ENCODE measurements at regions not wholly inside any gene's neighbourhood (a gene's known extent, or its start where the extent isn't known, plus 50 kb on each side); places are given as distances from the start of the nearest gene placed in this dataset.
"Not testable (repeated sequence)": the region's sequence is repeated elsewhere in the genome, so short reads cannot be mapped to it uniquely, and the experiment has no call there.

DNA sequence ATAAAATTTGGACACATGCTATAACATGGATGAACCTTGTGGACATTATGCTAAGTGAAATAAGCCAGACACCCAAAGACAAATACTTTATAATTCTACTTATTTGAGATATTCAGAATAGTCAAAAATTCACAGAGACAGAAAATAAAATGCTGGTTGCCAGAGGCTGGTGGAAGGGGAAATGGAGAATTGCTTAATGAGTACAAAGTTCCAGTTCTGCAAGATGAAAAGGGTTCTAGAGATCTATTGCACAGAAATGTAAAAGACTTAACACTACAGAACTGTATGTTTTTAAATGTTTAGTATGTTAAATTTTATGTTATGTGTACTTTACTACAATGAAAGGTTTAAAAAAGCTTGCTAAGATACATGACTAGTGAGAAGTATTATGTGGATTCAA lies 344.8 kb downstream of the CNTN3 start:
- no peak for DNase-seq

GRCh38 chr3:74268753-74269152 lies 345.7 kb downstream of the CNTN3 start:
- no peak for DNase-seq

GRCh38 chr3:74267588-74268184 lies 346.8 kb downstream of the CNTN3 start:
- peak; percentile 32 for DNase-seq

GRCh38 chr3:74267131-74267530 lies 347.3 kb downstream of the CNTN3 start:
- DNase-seq = no peak

DNA sequence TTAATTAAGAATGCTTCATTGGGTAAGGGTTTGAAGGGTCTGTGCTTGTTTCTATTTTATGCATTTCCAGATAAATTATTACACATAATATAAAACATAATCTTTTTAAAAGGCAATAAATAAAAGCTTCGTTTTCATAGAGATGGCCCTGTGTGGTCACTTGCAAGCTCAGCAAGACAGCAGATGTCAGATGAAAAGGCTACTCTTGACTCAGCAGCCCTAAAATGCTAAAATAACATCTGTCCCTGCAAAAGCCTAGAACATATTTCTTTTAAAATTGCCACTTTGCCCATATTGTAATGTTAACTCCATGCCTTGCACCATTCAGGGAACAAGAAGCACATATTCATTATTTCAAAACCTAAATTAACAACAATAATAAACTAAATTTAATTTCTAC lies 349.4 kb downstream of the CNTN3 start:
- no peak for DNase-seq

DNA sequence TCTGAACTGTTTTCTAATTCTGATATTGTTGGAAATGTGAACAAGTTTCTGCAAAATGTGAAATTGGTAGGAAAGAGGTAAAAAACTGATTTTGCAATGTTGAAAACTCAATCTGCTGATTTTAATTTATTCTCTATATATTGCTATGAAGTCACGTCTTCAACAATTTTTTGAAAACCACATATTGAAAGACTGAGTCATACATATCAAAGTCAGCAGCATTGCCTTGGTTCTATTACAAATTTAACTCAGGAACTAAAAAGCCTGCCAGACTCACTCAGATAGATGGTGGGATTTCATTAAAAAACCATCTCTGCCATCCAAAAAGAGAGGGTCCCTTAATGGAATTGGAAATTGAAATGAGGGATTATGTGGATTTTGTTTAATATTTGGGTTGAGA lies 351.4 kb downstream of the CNTN3 start:
- DNase-seq = no peak

DNA sequence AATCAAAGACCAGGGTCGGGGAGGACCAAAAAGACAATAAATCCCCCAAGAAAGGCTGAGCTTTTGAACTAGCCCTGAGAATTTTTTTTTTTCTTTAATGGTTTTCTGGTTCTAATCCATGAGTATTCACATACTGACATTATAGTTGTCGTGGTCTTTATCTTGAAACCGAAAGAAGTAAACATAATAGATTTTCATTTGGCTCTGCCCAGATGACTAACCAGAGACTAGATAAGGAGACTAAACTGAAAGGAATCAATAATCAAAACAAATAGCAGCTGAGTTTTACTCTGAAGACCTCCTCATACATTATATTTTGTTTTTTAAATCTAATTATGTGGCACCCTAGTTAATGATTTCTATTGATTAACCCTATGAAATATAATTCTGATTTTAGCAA lies 381.4 kb downstream of the CNTN3 start:
- no peak for DNase-seq

- DNase-seq = no peak
These were observed 397.0 kb downstream of the CNTN3 start for GRCh38 chr3:74217467-74217866.

DNA sequence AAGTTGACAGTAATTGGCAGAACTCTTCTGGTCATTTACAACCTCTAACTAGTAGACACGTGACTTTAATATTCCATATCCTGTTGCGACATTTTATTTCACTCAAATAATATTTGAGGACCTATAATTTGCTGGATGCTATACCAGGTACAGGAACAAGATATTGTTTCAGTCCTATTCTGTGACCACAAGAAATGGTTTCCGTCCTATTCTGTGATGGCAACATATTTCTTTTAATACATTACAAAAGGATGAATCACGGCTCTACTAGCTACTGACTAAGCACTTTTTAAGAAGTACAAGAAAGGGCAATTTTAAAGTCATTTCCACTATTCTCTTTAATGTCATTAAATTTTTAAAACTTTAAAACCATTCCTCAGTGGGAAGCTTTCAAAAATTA lies 400.2 kb downstream of the CNTN3 start:
- DNase-seq = no peak

GRCh38 chr3:74210739-74211138 lies 403.7 kb downstream of the CNTN3 start:
- DNase-seq = no peak

DNA sequence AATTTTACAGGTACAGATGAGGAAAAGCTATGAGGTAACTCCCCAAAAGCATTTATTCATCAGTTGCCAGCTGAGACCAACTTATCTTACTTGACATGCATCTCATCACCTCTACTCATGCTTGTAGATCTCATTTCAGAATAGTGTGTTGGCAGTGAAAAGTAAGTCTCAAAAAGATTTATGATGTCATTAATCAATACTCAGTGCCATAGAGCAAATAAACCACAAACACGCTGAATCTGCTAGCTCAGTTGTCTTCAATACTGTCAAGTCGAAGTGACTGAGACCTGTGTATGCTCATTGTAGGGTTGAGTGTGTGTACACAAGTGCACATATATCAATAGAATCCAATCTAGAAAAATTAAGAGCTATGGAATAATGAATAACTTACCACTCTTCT lies 413.5 kb downstream of the CNTN3 start:
- DNase-seq = no peak

GRCh38 chr3:74178664-74179063 lies 435.8 kb downstream of the CNTN3 start:
- DNase-seq = not testable (repeated sequence)

DNA sequence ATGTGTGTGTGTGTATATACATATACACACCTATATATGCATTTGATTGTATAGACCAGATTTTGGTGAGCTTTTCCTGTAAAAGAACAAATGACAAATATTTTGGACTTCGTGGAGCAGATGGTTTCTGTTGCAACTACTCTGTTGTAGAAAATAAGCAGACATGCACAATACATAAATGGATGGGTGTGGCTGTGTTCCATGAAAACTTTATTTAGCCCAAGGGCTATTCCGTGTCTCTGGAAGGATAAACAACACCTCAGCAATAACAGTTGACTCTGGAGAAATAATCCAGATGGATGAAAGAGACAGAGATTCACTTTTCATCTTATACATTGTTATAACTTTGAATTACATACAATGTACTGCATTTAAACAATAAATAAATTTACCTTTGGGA lies 441.4 kb downstream of the CNTN3 start:
- no peak for DNase-seq

- DNase-seq = no peak
These were observed 446.5 kb downstream of the CNTN3 start for GRCh38 chr3:74167926-74168325.

GRCh38 chr3:74165211-74165610 lies 449.2 kb downstream of the CNTN3 start:
- no peak for DNase-seq

DNA sequence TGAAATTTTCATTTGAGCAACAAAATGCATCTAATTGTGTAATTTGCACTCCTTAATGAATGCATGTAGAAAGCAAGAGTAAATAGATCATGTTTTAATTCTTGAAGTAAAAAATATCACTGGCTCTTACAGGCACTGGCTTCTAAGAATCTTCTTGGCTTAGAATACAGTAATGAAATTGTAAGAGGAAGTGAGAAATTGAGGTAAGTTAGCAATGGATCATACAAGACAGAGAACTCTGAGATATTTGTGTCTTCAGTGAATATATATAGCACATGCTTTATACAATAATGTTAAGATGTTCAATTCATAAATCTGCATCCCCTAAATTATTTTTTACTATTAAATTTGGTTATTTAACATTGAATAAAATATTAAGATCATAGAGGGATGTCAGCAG lies 465.0 kb downstream of the CNTN3 start:
- no peak for DNase-seq

DNA sequence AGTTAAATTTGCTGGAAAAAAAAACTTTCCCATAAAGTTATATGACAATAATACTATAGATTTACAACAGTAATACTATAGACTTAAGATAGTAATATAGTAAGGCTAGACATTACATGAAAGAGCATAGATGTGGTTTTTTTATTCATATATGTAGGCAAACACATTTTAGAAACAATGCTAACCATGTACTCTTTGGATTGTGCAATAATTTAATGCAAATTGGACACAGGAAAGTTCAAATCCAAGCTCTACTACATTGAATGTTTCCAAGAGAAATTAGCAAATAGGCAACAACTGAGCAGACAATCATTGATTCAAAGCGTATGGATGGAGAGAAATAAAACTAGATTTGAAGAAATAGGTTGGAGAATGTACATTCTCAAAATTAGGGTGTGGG lies 469.2 kb downstream of the CNTN3 start:
- DNase-seq = no peak

DNA sequence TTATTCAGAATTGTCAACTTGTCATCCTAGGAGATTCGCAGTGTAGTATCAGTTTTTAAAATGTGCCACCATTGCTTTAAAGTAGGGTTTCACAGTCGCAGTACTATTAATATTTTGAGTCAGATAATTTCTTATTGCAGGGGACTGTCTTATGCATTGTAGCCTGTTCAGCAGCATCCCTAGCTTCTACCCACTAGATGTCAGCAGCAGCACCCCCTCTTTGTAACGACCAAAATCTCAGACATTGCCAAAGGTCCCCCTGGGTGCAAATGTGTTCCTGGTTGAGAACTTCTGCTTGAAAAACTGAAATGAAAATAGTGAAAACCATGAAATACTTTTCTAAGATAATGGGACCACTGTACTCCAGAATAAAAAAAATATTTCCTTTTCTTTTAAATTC lies 474.8 kb downstream of the CNTN3 start:
- DNase-seq = no peak

DNA sequence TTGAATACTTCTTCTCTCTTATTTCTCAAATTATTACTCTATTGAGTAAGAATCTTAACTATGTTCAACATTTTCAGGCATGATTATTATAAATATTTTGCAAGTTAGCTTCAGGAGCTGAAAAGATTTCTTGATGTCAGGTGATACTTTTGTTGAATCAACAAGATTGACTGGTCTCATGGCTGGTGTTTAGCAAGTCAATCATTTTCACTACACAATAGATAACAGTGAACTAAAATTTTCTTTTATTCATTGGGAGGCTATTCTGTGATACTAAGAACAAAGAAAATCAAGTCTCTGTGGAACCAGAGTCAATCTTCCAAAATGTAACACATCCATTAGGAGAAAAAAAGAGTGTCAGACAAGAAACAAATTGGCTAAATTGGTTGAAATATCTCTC lies 476.7 kb downstream of the CNTN3 start:
- no peak for DNase-seq

- DNase-seq = no peak
These were observed 478.7 kb downstream of the CNTN3 start for GRCh38 chr3:74135808-74136207.

GRCh38 chr3:74134831-74135230 lies 479.6 kb downstream of the CNTN3 start:
- DNase-seq = no peak

GRCh38 chr3:74131546-74132328 lies 482.7 kb downstream of the CNTN3 start:
- DNase-seq = not testable (repeated sequence)

DNA sequence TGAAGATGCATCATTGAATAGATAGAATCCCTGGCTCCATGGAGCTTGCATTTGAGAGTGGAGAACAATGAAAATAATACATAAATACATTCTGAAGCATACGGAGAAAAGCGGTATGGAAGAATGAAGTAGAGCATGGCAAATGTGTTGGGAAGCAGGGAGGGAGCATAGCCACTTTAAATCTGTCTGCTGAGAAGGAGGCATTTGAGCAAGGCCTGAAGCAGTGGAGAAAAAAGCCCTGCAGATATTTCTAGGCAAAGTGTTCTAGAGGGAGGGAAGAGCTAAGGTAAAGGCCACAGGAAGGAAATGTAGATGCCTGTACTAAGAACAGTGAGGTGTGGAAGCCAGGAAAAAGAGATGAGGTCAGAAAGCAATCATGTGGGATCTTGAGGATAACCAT lies 484.8 kb downstream of the CNTN3 start:
- no peak for DNase-seq

GRCh38 chr3:74129056-74129455 lies 485.4 kb downstream of the CNTN3 start:
- no peak for DNase-seq

DNA sequence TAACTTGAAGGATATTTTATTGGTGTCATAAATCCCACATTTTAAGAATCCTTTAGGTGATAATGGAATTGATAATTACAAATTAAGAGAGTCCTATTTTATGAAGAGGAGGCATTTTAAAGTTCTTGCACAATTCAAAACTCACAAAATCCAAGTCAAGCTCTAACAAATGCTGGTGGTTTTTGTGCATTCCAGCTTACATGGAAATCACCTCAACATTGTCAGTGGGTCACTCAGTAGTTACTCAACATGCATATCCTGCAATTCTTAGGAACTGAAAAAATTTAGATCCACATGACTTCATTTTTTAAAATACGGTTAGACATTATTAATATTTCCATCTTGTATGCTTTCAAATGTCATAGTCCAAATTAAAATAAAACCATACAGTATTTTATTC lies 487.2 kb downstream of the CNTN3 start:
- no peak for DNase-seq

Data from SHP77 treated with DMSO at 0.1 percent for 48 hours (cell line).